ENCODE measurements at regions not wholly inside any gene's neighbourhood (a gene's known extent, or its start where the extent isn't known, plus 50 kb on each side); places are given as distances from the start of the nearest gene placed in this dataset.
A peak's percentile ranks its signal among the peaks of the same experiment; 100 is the strongest.

GRCh38 chr14:25178255-25178654 is 128.3 kb upstream of the STXBP6 start:
- no peak overlapping the region for H3K27ac ChIP-seq (ENCODE audit: low read length)
- H3K9me3 Mint-ChIP-seq, result peaks cover 0 to 3% of the 10 kb centered on the region in 2 donors
- no peaks in the 10 kb centered on the region for H3K9me3 ChIP-seq (ENCODE audit: control insufficient read depth, insufficient read depth, low read length)
- peaks cover 7% of the 10 kb centered on the region for H3K36me3 Mint-ChIP-seq
- H3K4me1 Mint-ChIP-seq, result no peaks in the 10 kb centered on the region
- ATAC-seq (no peak), DNase-seq (no peak)
- no peaks in the 10 kb centered on the region for H3K4me1 ChIP-seq (ENCODE audit: control insufficient read depth, insufficient read depth, low read length)
- peaks cover 2% of the 10 kb centered on the region for H3K27me3 ChIP-seq (ENCODE audit: control insufficient read depth, insufficient read depth, low read length)
- H3K36me3 ChIP-seq (ENCODE audit: control insufficient read depth, insufficient read depth, low read length), result no peaks in the 10 kb centered on the region
- 98% methylated on average over 3 of the region's 3 CpGs for WGBS (ENCODE audit: insufficient coverage)
- intact Hi-C loops (cut with micrococcal nuclease), result no loop called here
- peaks cover 11 to 66% of the 10 kb centered on the region in 2 donors for H3K27me3 Mint-ChIP-seq (ENCODE audit: low read depth in 2 of 2)
- no peak overlapping the region for H3K4me3 Mint-ChIP-seq
- no peak for TF ChIP-seq CTCF (IDR thresholded peaks at IDR 0.05)
- no peak overlapping the region for H3K4me3 ChIP-seq (ENCODE audit: low read length)
- H3K27ac Mint-ChIP-seq, result no peak overlapping the region

- no peak overlapping the region for H3K4me3 ChIP-seq (ENCODE audit: low read length)
- peak; percentile 95 for TF ChIP-seq CTCF (IDR thresholded peaks at IDR 0.05)
- H3K27ac ChIP-seq (ENCODE audit: low read length), result no peak overlapping the region
- DNase-seq (peak in 1 of 2 donors; percentile 46), ATAC-seq (peak in 2 of 3 donors; percentile 65 to 70)
- intact Hi-C loops (cut with micrococcal nuclease), result loop anchor here (1.0 to 10.0 kb wide), 2 partner anchors 670 to 816 kb away; partner anchors contain the start of genes ADCY4 and RIPK3
- H3K4me1 ChIP-seq (ENCODE audit: control insufficient read depth, insufficient read depth, low read length), result no peaks in the 10 kb centered on the region
- Mint-ChIP-seq H3K4me1 (no peaks in the 10 kb centered on the region), H3K9me3 (no peaks in the 10 kb centered on the region), H3K36me3 (no peaks in the 10 kb centered on the region), H3K27me3 (ENCODE audit: low read depth in 2 of 2) (peaks cover 18 to 39% of the 10 kb centered on the region in 2 donors), H3K27ac (no peak overlapping the region), H3K4me3 (no peak overlapping the region)
- H3K9me3 ChIP-seq (ENCODE audit: control insufficient read depth, insufficient read depth, low read length), result no peaks in the 10 kb centered on the region
- H3K36me3 ChIP-seq (ENCODE audit: control insufficient read depth, insufficient read depth, low read length), result no peaks in the 10 kb centered on the region
- peaks cover 2% of the 10 kb centered on the region for H3K27me3 ChIP-seq (ENCODE audit: control insufficient read depth, insufficient read depth, low read length)
- 33% methylated on average over 5 of the region's 7 CpGs for WGBS (ENCODE audit: insufficient coverage)
Observed at GRCh38 chr14:25150934-25151790, 101.2 kb upstream of the STXBP6 start.

GRCh38 chr14:25150401-25150800 is 100.5 kb upstream of the STXBP6 start:
- H3K4me3 Mint-ChIP-seq, result no peak overlapping the region
- H3K27ac Mint-ChIP-seq, result no peak overlapping the region
- H3K4me1 Mint-ChIP-seq, result no peaks in the 10 kb centered on the region
- no peaks in the 10 kb centered on the region for H3K9me3 ChIP-seq (ENCODE audit: control insufficient read depth, insufficient read depth, low read length)
- no peak for TF ChIP-seq CTCF (IDR thresholded peaks at IDR 0.05)
- H3K27me3 ChIP-seq (ENCODE audit: control insufficient read depth, insufficient read depth, low read length), result peaks cover 2% of the 10 kb centered on the region
- no peak overlapping the region for H3K4me3 ChIP-seq (ENCODE audit: low read length)
- peaks cover 16 to 42% of the 10 kb centered on the region in 2 donors for H3K27me3 Mint-ChIP-seq (ENCODE audit: low read depth in 2 of 2)
- ATAC-seq, result no peak
- DNase-seq, result no peak
- no peaks in the 10 kb centered on the region for H3K4me1 ChIP-seq (ENCODE audit: control insufficient read depth, insufficient read depth, low read length)
- H3K36me3 Mint-ChIP-seq, result no peaks in the 10 kb centered on the region
- no peak overlapping the region for H3K27ac ChIP-seq (ENCODE audit: low read length)
- intact Hi-C loops (cut with micrococcal nuclease), result loop anchor here (10.0 kb wide), 1 partner anchor 816 kb away; the partner anchor contains the start of genes ADCY4 and RIPK3
- H3K9me3 Mint-ChIP-seq, result no peaks in the 10 kb centered on the region
- no peaks in the 10 kb centered on the region for H3K36me3 ChIP-seq (ENCODE audit: control insufficient read depth, insufficient read depth, low read length)

Measured in natural killer cell (primary cell).